LoVo (cell line): ENCODE measurements at regions not wholly inside any gene's neighbourhood (a gene's known extent, or its start where the extent isn't known, plus 50 kb on each side); places are given as distances from the start of the nearest gene placed in this dataset.
A peak's percentile ranks its signal among the peaks of the same experiment; 100 is the strongest.
"Not testable (repeated sequence)": the region's sequence is repeated elsewhere in the genome, so short reads cannot be mapped to it uniquely, and the experiment has no call there.

Source experiments
- DNase-seq: peaks from one replicate; pipeline ENCODE4 v3.0.0-alpha.2; 2016; ENCODE audit warnings: low spot score

GRCh38 chrX:25503826-25504225, 488.1 kb upstream of the ARX start:
- no peak for DNase-seq

GRCh38 chrX:25507801-25508200, 492.0 kb upstream of the ARX start:
- no peak for DNase-seq

- no peak for DNase-seq
Observed at GRCh38 chrX:25519258-25519657, 503.5 kb upstream of the ARX start.

- not testable (repeated sequence) for DNase-seq
Observed at GRCh38 chrX:25522443-25523010, 506.8 kb upstream of the ARX start.

GRCh38 chrX:25523574-25524540, 508.1 kb upstream of the ARX start:
- peak; percentile 2 for DNase-seq

GRCh38 chrX:25527156-25527555, 511.4 kb upstream of the ARX start:
- DNase-seq, result no peak

GRCh38 chrX:25527596-25527995, 511.8 kb upstream of the ARX start:
- no peak for DNase-seq

GRCh38 chrX:25531096-25531495, 515.3 kb upstream of the ARX start:
- no peak for DNase-seq

- no peak for DNase-seq
Observed at GRCh38 chrX:25534091-25534490, 518.3 kb upstream of the ARX start.

- no peak for DNase-seq
Observed at GRCh38 chrX:25536307-25536970, 520.7 kb upstream of the ARX start.

- no peak for DNase-seq
Observed at GRCh38 chrX:25537699-25538098, 521.9 kb upstream of the ARX start.

GRCh38 chrX:25544641-25545040, 528.9 kb upstream of the ARX start:
- no peak for DNase-seq

GRCh38 chrX:25548811-25549210, 533.0 kb upstream of the ARX start:
- DNase-seq, result no peak

- DNase-seq, result no peak
Observed at GRCh38 chrX:25555521-25555920, 539.8 kb upstream of the ARX start.

GRCh38 chrX:25558137-25558536, 542.4 kb upstream of the ARX start:
- DNase-seq, result no peak

- DNase-seq, result no peak
Observed at GRCh38 chrX:25561190-25561589, 545.4 kb upstream of the ARX start.

GRCh38 chrX:25573631-25574030, 557.9 kb upstream of the ARX start:
- DNase-seq, result no peak

- DNase-seq, result no peak
Observed at GRCh38 chrX:25596921-25597320, 541.2 kb upstream of the MAGEB18 start.

- DNase-seq, result no peak
Observed at GRCh38 chrX:25597551-25597950, 540.6 kb upstream of the MAGEB18 start.

- no peak for DNase-seq
Observed at GRCh38 chrX:25599061-25599460, 539.1 kb upstream of the MAGEB18 start.

- DNase-seq, result no peak
Observed at GRCh38 chrX:25600776-25601175, 537.4 kb upstream of the MAGEB18 start.

GRCh38 chrX:25601323-25601722, 536.8 kb upstream of the MAGEB18 start:
- no peak for DNase-seq

- no peak for DNase-seq
Observed at GRCh38 chrX:25618248-25618647, 519.9 kb upstream of the MAGEB18 start.
